Activated T-helper 2 cell treated with anti-CD3 and anti-CD28 coated beads, Interferon-gamma antibody, Interleukin-2, Interleukin-4, amounts not matched to agents 10 μg/mL and 5 μg/mL and 100 μg/mL, durations not matched to agents 14 hours and 24 hours and 36 hours (primary cell): ENCODE measurements at regions not wholly inside any gene's neighbourhood (a gene's known extent, or its start where the extent isn't known, plus 50 kb on each side); places are given as distances from the start of the nearest gene placed in this dataset.
"Not testable (repeated sequence)": the region's sequence is repeated elsewhere in the genome, so short reads cannot be mapped to it uniquely, and the experiment has no call there.

Experiments used
- DNase-seq: peaks from one replicate; pipeline ENCODE4 v3.0.0; 2021; ENCODE audit warnings: low spot score
- H3K27ac Mint-ChIP-seq: one replicate; pipeline ENCODE4 v1.8.0; 2021; ENCODE audit warnings: mixed read lengths
- H3K27me3 Mint-ChIP-seq: one replicate; pipeline ENCODE4 v1.8.0; 2021; ENCODE audit warnings: low read depth, mixed read lengths
- H3K36me3 Mint-ChIP-seq: one replicate; pipeline ENCODE4 v1.8.0; 2021; ENCODE audit warnings: low read depth, mixed read lengths
- H3K4me1 Mint-ChIP-seq: one replicate; pipeline ENCODE4 v1.8.0; 2021; ENCODE audit warnings: low read depth, mixed read lengths
- H3K4me3 Mint-ChIP-seq: one replicate; pipeline ENCODE4 v1.8.0; 2021; ENCODE audit warnings: low read depth, mild to moderate bottlenecking, moderate library complexity, mixed read lengths
- H3K9me3 Mint-ChIP-seq: one replicate; pipeline ENCODE4 v1.8.0; 2021; ENCODE audit warnings: mixed read lengths
- intact Hi-C: fragments of 100-400 bp; cut with micrococcal nuclease; formaldehyde crosslinking; loops from one replicate; pipeline ENCODE4 v1.15.1; 2023

DNA sequence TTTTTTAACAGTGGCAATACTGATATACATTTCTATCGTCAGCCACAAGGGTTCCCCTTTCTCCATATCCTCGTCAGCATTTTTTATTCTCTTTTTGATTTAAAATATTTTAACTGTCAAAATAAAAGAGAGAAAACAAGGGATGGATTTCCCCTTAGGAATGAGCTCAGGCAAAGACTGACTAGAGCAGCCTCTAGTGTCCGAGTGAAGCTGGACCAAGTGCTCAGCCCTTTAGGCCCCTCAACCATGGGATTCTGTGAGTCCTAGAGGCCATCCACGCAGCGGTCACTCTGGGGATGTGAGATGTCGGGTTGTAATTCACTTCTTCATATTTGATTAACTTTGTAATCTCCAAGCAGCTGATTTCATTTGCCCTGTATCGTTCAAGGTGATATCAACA, 137.4 kb upstream of the RNF32 start:
- DNase-seq: no peak
- Mint-ChIP-seq H3K27me3 (no peaks in the 10 kb centered on the region), H3K9me3 (peaks cover 1% of the 10 kb centered on the region), H3K4me1 (no peaks in the 10 kb centered on the region), H3K27ac (no peak overlapping the region), H3K4me3 (no peak overlapping the region), H3K36me3 (no peaks in the 10 kb centered on the region)
- intact Hi-C loops: no loop called here

DNA sequence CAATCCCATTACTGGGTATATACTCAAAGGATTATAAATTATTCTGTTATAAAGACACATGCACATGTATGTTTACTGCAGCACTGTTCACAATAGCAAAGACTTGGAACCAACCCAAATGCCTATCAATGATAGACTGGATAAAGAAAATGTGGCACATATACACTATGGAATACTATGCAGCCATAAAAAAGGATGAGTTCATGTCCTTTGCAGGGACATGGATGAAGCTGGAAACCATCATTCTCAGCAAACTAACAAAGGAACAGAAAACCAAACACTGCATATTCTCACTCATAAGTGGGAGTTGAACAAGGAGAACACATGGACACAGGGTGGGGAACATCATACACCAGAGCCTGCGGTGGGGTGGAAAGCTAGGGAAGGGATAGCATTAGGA, 138.8 kb upstream of the RNF32 start:
- H3K36me3 Mint-ChIP-seq, H3K27me3 Mint-ChIP-seq, H3K4me1 Mint-ChIP-seq, H3K4me3 Mint-ChIP-seq, DNase-seq, H3K27ac Mint-ChIP-seq, intact Hi-C loops, H3K9me3 Mint-ChIP-seq: not testable (repeated sequence)

DNA sequence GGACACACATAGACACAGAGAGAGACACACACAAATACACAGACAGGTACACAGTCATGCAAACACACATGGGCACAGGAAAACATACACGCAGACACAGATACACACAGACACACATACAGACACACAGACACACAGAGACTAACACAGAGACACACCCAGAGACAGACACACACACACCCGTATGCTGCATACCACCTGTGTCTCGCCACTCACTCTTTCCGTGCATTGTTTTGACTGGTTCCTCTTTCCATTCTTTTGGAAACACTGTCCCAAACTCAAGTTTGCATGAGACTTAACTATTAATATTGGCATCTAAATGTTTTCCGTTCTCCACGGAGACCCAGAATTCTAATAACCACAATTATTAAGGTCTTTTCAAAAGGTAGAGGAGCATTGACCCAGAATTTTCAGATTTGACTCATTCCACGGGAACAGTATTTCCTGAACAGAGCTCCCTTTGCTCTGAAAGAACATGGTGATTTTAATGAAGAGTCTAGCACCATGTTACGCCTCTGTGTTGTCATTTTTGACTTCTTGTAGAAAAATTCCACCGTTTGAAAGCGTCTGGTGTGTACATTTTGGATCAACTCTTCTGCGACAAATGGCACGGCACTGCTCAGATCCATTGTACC, 141.2 kb upstream of the RNF32 start:
- Mint-ChIP-seq H3K9me3 (no peaks in the 10 kb centered on the region), H3K27ac (no peak overlapping the region), H3K4me1 (no peaks in the 10 kb centered on the region), H3K36me3 (no peaks in the 10 kb centered on the region), H3K4me3 (no peak overlapping the region), H3K27me3 (peaks cover 2% of the 10 kb centered on the region)
- intact Hi-C loops: no loop called here
- no peak for DNase-seq

DNA sequence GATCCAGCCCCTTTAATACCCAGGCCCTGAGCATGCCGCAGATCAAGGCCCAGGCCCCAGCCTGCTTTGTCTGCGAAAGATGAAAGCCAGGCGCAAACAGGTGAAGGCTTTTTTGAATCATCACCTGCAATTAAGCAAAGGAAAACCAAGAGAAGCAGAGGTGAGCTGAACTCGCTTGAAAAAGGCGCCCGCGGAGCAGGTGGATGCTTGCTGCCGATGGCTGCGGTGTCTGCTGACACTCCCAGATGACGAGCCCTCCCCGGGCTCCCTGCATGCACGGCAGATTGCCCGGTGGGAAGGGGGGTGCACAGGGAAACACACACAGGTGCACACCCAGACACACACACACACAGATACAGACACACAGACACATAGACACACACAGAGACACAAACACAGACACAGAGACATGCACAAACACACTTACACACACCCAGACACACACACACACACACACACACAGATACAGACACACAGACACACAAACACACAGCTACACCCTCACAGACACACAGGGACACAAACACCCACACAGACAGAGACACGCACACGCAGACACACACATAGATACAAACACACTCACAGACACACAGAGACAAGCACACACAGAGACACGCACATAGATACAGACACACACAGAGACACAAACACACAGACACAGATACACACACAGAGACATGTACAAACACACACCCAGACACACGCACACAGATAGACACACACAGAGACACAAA, 142.6 kb upstream of the RNF32 start:
- H3K27me3 Mint-ChIP-seq: peaks cover 2% of the 10 kb centered on the region
- intact Hi-C loops: no loop called here

DNA sequence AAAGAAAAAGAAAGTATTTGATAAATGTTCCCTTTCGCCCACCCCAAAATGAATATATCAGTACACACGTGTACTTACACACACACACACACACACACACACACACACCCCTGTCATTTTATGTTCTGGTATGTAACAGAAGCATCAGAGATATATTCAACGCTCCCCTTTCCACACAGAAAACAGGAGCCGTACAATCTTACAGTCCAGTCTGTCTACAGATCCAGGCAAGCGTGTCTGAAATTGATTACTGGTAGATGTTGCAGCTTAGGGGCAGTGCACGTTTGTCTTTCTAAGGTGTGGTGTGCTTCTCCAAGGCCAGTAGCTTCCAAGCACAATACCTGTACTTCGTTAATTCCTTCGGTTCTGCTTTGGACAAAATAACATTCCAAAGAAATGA, 143.7 kb upstream of the RNF32 start:
- Mint-ChIP-seq H3K4me1 (no peaks in the 10 kb centered on the region), H3K27ac (no peak overlapping the region), H3K9me3 (no peaks in the 10 kb centered on the region), H3K4me3 (no peak overlapping the region), H3K36me3 (no peaks in the 10 kb centered on the region), H3K27me3 (peaks cover 7% of the 10 kb centered on the region)
- intact Hi-C loops: no loop called here
- no peak for DNase-seq

More for the DNA sequence above, 142.6 kb upstream of the RNF32 start:
- no peaks in the 10 kb centered on the region for H3K36me3 Mint-ChIP-seq
- no peak overlapping the region for H3K4me3 Mint-ChIP-seq
- no peaks in the 10 kb centered on the region for H3K4me1 Mint-ChIP-seq
- no peaks in the 10 kb centered on the region for H3K9me3 Mint-ChIP-seq
- no peak for DNase-seq
- no peak overlapping the region for H3K27ac Mint-ChIP-seq

DNA sequence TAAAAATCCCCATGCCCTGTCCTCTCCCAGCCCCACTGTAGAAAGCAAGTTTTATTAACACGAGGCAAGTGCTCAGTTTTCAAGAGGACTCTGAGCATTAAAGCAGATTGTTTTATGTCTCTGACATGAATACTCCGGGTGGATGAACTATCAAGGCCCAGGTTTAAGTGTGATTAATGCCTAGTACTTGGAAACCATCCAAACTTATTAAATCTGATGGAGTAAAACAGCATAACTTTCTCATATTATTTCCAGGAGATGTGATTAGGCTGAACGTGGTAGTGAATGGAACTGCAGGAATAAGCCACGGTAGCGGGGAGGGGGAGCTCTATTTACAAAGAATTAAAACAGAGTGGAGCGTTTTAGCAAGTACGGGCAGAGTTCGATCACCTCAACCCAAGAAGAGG, 144.2 kb upstream of the RNF32 start:
- Mint-ChIP-seq H3K27me3 (peaks cover 7% of the 10 kb centered on the region), H3K9me3 (no peaks in the 10 kb centered on the region), H3K4me3 (no peak overlapping the region), H3K27ac (no peak overlapping the region), H3K36me3 (no peaks in the 10 kb centered on the region), H3K4me1 (no peaks in the 10 kb centered on the region)
- no peak for DNase-seq
- intact Hi-C loops: no loop called here

DNA sequence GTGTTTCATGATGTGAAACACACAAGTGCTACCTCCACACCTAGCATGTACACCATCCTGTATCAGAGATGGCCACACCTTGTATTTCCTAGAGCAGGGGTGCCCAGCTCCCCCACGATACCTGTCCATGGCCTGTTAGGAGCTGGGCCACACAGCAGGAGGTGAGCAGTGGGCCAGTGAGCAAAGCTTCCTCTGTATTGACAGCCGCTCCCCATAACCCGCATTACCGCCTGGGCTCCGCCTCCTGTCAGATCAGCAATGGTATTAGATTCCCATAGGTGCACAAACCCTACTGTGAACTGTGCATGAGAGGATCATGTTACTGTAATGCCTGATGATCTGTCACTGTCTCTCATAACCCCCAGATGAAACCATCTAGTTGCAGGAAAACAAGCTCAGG, 145.6 kb upstream of the RNF32 start:
- Mint-ChIP-seq H3K9me3 (no peaks in the 10 kb centered on the region), H3K36me3 (no peaks in the 10 kb centered on the region), H3K27ac (no peak overlapping the region), H3K4me1 (no peaks in the 10 kb centered on the region), H3K4me3 (no peak overlapping the region), H3K27me3 (peaks cover 7% of the 10 kb centered on the region)
- intact Hi-C loops: no loop called here
- no peak for DNase-seq

DNA sequence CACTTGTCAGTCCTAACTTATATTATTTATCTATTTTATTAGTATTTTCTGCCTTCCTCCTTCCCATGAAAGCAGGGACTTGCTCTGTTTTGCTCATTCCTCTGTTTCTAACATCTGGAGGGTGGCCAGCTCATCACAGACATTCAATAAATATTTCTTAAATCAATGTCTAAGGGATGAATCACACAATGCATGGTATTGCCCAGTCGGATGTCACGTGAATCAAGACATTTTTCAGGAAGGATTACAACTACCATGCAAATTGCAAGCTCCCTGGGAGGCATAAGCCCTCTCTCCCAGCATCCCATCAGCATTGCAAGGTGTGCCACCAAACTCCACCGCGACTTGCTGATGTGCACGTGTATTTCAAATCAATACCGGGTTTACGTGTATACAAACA, 146.6 kb upstream of the RNF32 start:
- no peaks in the 10 kb centered on the region for H3K9me3 Mint-ChIP-seq
- no peaks in the 10 kb centered on the region for H3K4me1 Mint-ChIP-seq
- H3K36me3 Mint-ChIP-seq: no peaks in the 10 kb centered on the region
- DNase-seq: no peak
- intact Hi-C loops: no loop called here
- peaks cover 7% of the 10 kb centered on the region for H3K27me3 Mint-ChIP-seq
- no peak overlapping the region for H3K27ac Mint-ChIP-seq
- H3K4me3 Mint-ChIP-seq: no peak overlapping the region

DNA sequence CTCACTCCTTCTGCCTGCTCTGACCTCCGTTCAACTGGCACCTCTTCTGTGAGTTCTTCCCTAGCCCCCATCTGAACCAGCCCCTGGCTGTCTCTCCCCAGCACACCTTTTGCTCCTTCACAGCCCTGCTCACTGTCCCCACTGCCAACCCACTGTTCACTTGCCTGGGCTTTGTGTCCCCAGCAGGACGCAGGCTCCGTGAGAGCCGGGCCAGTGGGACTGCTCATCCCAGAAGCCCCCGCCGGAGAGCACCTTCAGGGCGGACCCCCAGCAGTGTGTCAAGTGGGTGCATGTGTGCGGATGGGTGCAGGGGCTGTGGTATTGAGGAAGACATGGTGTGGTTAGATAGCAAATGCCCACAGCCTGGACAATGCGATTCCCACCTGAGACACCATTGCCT, 148.4 kb upstream of the RNF32 start:
- peaks cover 10% of the 10 kb centered on the region for H3K27me3 Mint-ChIP-seq
- no peak overlapping the region for H3K4me3 Mint-ChIP-seq
- H3K27ac Mint-ChIP-seq: no peak overlapping the region
- H3K9me3 Mint-ChIP-seq: no peaks in the 10 kb centered on the region
- peaks cover 1% of the 10 kb centered on the region for H3K4me1 Mint-ChIP-seq
- intact Hi-C loops: no loop called here
- no peak for DNase-seq
- no peaks in the 10 kb centered on the region for H3K36me3 Mint-ChIP-seq

DNA sequence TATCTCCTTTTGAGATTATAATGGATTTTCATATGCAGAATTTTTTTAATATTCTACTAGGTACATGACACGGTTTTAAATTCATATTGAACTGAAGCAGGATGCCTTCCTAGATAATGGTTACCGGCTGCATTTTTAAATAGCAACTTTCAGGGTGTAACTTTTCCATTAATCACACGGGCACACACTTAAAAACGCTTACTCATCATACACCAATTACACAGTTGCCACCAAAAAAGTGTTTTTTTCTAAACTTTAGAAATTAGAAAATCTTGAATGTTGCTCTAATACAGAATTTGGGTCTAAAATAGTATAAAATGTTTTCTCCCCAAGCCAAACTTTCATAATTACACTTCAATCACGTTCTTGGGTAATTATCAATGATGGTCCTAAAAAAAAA, 149.1 kb upstream of the RNF32 start:
- intact Hi-C loops: no loop called here
- no peak overlapping the region for H3K4me3 Mint-ChIP-seq
- H3K36me3 Mint-ChIP-seq: no peaks in the 10 kb centered on the region
- H3K27ac Mint-ChIP-seq: no peak overlapping the region
- peaks cover 1% of the 10 kb centered on the region for H3K4me1 Mint-ChIP-seq
- H3K27me3 Mint-ChIP-seq: peaks cover 9% of the 10 kb centered on the region
- DNase-seq: no peak
- H3K9me3 Mint-ChIP-seq: no peaks in the 10 kb centered on the region

DNA sequence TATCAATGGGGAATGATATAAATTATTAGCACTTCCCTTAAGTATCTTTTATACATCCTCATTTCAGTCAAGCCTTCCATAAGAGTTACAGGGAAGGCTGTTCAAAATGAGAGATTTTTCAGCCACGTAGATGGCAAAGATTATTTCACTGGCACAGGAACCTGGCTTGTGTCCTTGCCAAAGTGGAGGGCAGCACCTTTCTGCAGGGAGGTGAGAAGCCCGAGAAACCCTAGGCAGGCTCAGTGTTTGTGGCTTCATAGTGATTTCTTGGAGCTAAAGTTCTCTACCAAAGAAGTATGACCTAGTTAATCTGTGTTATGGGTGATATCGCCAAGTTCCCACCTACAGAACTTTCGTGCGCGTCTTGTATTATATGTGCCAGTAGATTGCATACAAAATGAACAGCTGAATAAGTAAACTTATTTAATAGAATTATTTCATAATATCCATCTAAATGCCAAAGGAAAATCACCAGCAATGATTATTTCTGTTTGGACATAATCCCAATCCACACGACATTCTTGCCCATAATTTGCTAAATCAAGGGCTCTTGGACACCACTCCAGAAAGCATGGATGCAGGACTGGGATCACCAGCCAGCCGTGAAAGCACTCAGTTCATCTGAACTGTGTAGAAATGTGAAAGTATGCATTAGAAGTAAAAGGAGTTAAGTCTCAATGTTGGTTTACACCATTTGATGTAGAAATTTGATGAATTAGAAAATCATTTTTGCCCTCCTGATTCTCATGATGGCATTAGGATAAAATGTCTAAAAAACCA, 150.4 kb upstream of the RNF32 start:
- Mint-ChIP-seq H3K4me1 (peaks cover 1% of the 10 kb centered on the region), H3K36me3 (no peaks in the 10 kb centered on the region), H3K27ac (no peak overlapping the region), H3K27me3 (peaks cover 8% of the 10 kb centered on the region), H3K9me3 (no peaks in the 10 kb centered on the region), H3K4me3 (no peak overlapping the region)
- no peak for DNase-seq
- intact Hi-C loops: no loop called here

DNA sequence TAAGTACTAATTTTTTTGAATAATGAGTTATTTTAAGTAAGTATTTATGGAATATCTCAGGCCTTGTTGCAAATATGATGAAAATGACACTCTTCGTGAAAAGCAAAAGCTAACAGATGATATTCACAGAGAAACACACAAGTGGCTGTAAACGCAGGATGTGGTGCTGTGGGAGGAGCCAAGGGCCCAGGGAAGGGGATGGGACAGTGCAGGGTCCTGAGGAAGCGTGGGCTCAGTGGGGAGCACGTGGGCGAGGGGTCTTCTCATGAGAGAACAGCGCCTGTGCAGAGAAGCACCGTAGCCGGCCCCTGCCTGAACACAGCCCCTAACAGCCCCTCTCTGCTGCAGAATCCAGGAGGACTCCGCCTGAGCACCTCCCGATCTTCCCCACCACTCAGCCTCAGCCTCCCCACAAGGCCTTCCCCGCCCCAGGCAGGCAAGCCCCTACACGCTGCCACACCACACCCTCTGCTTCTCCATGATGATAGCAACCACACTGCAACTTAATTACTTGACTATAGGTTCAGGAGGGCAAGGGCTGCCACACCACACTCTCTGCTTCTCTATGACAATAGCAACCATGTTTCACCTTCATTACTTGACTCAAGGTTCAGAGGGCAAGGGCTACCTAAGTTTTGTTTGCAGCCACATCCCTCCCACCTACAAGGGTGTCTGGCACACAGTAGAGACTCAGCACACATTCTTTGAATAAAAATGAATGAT, 152.6 kb upstream of the RNF32 start:
- H3K4me1 Mint-ChIP-seq: peaks cover 1% of the 10 kb centered on the region
- intact Hi-C loops: no loop called here
- DNase-seq: no peak
- H3K27ac Mint-ChIP-seq: no peak overlapping the region
- no peaks in the 10 kb centered on the region for H3K9me3 Mint-ChIP-seq
- no peaks in the 10 kb centered on the region for H3K36me3 Mint-ChIP-seq
- peaks cover 11% of the 10 kb centered on the region for H3K27me3 Mint-ChIP-seq
- no peak overlapping the region for H3K4me3 Mint-ChIP-seq

DNA sequence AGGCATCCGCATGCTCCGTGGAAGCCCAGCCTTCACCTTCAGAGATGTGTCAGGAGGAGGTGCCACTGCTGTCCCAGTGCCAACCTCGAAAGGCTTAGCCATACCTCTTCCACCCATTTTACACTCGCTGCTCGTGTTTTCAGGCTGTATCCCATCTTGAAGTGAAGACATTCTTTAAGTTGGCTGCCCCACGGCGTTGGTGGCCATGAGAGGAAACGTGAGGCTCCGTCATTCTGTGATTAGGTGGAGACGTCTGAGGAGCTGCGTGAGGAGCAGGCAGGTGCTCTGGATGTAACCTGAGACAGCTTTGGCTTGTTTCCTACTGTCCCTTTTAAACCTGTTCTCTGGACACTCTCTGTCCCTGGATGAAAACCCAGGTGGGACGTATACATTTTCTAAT, 159.9 kb upstream of the RNF32 start:
- DNase-seq: no peak
- Mint-ChIP-seq H3K27me3 (peaks cover 23% of the 10 kb centered on the region), H3K27ac (no peak overlapping the region), H3K4me3 (no peak overlapping the region), H3K4me1 (peaks cover 2% of the 10 kb centered on the region), H3K36me3 (no peaks in the 10 kb centered on the region), H3K9me3 (no peaks in the 10 kb centered on the region)
- intact Hi-C loops: no loop called here
